ENCODE measurements at regions not wholly inside any gene's neighbourhood (a gene's known extent, or its start where the extent isn't known, plus 50 kb on each side); places are given as distances from the start of the nearest gene placed in this dataset.

DNA sequence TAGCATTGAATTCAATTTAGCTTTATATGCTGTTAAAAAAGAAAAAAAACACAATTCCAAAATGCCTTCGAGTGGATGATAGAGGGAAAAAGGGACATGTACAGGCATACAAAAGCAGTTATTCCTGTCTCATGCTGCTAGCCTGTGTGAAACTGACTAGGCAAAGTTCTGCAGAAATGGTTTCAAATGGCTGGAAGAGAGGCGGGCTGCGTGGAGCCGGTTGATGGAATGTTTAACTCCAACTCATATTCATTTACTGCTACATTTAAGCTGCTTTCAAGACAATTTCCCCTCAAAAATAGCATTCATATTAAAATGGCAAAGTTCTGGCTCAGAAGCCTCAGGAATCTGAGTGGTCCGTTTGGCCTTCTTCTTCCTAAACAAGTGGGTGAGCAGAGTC, 143.8 kb upstream of the PPARGC1A start:
- no peak for DNase-seq

DNA sequence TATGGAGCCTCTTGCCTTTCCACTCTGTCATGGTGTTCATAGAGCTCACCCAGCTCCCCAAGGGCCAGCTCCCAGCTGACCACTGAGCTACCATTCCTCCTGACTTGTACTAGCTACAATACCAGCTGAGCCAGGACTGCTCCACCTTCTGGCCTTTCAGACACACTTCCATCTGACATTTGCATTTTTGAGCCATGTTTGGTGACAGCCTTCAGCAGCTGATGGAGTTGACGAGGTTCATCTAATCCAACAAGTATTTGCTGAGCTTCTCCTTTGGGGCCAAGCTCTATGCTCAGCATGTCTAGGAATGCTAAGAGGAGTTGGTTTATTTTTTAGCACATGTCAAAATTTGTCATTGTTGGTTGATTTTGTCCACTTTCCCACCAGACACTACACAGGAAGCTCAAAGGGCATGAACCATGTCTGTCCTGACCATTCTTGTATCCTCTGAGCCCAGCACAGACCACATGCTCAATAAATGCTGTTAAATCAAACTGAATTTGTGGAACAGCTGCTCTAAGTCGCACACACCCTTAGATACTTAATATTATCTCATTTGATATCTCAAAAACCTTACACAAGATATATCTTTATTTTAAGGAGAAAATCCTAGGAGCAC, 142.6 kb upstream of the PPARGC1A start:
- DNase-seq: no peak

DNA sequence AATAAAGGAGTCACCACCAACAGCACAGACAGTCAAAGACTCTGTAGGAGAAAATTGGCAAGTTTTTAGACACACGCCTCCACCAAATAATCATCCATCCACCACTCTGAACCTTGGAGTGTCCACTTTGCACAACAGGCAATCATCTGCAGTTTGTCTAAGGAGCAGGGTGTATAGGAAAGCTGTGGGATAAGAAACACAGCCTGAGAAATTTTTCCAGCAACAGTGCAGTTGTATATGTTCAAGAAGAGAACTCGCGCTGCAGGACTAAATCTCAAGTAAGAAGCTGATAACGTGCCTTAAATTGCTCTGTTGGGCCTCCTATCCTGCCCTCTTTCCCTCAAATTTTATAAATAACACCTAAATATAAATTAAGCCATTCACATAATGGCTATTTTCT, 136.7 kb upstream of the PPARGC1A start:
- DNase-seq: no peak

DNA sequence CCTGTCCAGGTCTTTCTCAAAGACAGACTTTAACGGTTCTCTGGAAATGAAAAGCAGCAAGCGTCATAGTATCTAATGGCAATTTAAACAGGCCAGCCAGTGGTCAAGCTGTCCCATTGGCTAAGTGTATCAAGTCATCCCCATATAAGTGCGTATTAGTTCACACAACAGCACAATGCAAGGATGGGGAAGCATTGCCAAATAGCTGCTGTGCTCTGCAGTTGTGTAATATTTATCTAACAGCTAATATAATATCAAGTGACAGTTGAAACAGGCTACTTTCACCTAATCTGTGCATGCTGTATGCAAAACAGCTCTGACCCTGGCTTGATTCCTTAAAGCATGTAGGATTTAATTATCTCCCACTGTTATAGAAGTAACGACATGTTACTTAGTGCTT, 134.8 kb upstream of the PPARGC1A start:
- no peak for DNase-seq

DNA sequence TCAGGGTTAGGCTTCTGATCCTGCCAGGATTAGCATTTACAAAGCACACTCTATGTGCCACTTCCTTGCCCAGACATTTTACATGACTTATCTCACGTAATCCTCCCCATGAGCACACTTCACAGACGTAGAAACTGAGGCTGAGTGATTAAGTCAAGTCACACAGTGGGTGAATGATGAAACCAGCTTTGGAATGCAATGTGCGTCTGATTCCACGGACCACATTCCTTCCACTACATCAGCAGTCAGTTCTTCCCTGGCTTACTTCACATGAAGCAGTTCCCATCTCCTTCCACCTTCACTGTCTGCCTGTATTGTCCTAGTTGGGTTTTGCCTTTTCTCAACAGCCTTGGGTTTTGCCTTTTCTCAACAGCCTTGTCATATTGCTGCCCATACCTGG, 134.3 kb upstream of the PPARGC1A start:
- DNase-seq: no peak

DNA sequence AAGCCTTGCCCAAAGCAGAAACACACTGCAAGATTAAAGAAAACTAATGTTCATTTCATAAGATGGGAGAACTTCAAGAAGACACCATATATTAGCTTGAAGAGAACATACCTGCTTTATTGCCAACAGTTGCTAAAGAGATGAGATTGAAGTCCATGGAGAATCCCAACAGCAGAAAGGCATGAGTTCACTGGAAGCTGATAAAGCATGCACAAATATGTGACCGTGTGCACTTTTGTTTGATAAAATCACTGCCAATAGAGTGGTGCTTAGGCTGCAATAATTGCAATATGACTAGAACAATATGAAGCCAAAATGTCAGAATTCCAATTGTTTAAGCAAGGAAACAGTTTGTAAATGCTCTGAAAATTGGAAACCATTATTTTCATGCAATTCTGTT, 125.9 kb upstream of the PPARGC1A start:
- DNase-seq: no peak

DNA sequence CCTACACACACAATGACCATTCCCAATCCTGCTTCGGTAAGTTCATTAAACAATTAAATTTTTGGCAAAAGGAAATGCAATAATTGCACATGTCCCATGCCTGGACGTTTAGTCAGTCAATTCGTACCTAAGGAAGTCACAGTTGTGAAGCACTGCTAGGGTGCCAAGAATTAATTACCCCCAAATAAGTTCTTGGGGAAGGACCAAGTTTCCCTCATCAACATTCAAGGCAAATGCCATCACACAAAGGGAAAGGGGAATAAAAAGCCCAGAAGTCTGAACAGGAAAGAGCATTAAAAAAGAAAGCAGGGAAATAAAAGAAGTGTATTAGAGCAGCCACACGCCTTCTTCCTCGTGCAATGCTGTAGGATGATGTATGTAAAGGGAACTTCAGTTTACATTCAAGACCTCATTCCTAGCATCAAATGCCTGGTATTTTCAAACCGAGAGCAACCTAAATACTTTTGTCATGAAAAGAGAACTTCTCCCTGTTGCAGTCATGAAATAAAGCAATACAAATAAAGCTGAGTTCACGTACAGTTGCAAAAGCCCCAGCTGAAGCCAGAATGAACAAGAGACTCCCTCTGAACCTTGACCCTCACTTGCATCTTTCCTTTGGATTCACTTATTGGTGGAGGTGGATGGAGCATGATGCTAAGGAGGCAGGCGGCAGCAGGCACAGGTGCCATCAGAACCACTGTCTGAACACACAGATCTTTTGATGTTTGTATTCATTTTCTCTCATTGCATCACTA, 124.0 kb upstream of the PPARGC1A start:
- DNase-seq: no peak

DNA sequence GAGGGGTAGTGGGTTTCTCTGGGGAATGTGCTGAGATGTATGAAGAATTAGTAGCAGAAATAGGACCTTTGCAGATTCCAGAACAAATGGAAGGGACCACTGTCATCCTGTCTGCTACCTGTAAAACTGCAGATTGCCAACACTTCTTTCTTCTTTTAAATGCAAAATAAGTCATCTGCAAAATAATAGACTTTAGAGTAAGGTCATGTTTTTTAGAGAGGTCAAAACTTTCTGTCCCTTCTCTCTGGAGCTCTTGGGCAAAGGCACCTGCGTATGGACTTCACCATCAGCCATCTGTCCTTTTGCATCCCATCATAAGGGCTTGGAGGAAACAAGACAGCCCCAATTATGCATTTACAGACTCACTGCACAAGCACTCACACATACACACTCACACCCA, 121.1 kb upstream of the PPARGC1A start:
- no peak for DNase-seq

DNA sequence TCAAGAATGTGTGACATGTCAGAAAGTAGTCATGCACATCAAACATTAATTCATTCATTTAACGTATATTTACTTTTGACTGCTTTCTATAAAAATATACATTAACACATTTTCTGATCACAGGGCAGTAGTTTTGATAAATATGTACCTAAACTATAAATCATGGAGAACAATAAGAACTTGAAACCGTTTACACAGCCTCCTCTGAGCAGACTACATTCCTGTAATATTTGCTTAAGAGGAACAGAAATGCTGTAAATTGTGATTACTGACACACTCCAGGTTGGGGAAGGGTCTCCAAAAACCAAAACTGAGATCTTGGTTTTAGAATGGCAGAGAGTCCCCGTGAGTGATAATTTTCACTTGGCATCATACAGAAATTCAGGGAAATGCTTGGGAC, 120.7 kb upstream of the PPARGC1A start:
- DNase-seq: no peak

DNA sequence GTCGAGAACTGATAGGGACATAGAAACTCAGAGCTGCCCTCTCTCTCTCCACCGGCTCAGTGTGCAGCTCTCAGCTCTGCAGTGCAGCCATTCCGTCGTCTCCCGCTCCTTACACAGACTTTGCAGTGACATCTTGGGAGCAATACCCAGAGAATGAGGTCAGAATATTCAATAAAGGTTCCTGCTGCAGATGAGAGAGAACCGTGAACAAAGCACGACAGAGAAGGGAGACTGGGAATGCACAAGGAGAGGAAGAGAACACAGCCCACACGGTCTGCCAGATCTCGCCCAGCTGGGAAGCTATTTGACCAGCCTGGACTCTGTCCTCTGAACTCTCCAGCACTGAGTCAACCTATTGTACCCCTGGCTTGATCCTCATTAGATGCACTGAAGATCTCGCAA, 118.0 kb upstream of the PPARGC1A start:
- DNase-seq: no peak

DNA sequence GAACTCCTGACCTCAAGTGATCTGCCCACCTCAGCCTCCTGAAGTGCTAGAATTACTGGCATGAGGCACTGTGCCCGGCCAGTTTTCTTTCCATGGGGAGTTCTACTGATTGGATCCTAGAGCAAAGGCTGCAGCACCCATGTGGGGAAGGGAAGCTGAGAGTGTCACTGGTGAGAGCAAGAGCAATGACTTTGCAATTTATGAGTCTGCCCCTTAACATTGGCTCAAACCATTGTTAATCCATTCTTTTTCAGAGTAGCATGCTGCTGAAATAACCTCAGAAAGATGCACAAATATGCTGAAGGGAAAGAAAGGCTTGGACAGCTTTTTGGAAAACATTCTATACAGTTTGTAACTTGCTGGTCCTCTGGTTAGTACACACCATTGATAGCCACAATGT, 116.4 kb upstream of the PPARGC1A start:
- DNase-seq: no peak

DNA sequence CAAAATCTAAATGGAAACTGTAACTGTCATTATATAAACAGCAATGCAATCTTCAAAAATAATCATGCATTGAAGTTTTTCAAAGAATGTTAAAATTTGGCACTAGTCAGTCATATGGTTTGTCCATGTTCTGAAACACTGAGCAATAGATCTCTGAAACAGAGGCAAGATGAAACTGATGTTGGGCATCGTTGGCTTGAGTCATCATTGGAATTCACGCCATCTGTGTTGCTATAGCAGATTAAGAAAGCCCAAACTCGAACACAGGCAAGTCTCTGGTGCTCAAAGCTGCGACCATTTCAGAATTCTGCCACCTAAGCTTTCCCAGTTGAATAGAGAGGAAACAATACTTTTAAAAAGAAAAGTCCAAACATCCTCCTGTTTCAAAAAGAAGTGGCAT, 114.1 kb upstream of the PPARGC1A start:
- no peak for DNase-seq

DNA sequence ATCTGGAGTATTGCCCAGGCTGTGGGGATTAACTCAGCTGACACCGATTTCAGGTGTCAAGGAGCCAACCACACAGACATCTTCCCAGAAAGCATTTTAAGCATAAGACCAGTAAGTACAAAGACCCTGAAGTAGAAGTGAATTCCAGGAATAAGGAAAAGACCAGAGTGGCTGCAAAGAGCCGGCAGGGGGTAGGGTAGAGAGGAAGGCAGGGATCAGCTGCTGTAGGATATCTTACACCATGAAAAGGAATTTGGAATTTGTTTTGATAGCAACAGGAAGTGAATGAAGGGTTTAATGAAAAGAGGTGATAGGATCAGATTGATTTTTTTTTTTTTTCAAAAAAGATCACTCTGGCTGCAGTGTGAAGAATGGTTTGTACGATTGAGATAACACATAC, 113.6 kb upstream of the PPARGC1A start:
- no peak for DNase-seq

DNA sequence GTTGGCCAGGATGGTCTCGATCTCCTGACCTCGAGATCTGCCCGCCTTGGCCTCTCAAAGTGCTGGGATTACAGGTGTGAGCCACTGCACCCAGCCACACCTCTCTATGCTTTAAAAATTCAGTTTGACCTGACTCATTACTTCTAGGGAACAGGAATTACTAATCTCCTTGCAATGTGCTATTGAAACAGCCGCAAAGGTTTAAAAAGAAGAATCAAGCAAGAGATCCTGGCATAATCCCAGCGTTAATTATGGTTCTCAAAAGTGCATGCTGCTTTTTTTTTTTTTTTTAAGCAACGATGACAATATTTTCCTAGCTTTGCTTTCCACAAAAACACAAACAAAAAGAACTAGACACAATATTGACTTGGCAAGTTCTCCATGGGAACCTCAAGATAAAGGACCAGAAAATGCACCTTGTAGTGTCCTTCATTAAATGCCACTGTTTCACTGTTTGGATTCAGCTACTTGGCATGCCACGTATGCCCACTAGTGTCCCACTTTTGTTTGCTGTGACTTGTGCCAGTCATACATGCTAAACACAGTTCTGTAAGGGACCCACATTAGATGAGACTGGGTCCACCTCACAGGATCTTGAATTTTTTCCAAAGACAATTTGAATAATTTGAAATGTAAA, 112.6 kb upstream of the PPARGC1A start:
- DNase-seq: no peak

DNA sequence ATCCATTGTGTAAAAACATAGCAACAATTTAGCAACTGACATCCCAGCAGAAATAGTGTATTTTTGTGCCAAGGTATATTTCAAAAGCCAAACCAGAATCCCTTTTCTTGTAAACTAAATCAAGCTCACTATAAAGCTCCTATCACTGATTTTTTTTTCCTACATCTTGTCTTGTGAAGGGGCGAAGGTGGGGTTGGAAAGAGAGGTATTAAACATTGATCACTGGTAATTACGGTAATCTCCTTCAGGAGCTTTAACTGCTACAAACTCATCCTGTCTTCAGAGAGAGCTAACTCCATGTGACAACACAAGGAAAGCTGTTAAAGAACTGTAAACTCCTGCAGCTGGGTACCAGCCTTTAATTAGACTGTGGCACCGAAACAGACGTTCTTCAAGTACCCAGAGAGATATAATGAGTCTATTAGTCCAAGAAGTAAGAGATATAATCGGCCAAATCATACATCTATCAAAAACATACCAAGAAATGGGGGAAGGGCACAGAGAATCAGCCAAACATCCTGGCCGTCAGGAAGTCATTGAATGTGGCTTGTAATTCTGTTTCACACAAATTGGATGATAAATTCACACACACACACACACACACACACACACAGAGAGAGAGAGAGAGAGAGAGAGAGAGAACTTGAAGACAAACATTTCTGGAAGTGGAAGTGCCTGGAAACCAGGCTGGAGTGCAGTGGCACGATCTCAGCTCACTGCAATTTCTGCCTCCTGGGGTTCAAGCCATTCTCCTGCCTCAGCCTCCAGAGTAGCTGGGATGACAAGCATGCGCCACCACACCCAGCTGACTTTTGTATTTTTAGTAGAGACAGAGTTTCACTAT, 111.9 kb upstream of the PPARGC1A start:
- no peak for DNase-seq

DNA sequence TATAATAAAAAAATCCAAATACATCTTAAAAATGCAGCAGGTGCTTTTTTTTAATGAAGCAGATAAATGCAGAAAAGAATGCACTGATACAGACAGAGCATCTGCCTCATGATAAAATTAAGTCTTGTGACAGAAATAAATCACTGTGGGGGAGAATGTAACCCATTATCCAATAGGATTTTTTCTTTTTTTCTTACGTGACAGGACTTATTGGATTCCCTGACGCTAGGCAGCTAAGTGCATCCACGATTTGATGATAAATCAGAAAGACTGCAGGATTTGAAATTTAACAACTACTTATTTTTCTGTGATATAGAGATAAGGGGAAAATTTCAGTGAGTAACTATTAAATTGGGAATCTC, 110.6 kb upstream of the PPARGC1A start:
- no peak for DNase-seq

DNA sequence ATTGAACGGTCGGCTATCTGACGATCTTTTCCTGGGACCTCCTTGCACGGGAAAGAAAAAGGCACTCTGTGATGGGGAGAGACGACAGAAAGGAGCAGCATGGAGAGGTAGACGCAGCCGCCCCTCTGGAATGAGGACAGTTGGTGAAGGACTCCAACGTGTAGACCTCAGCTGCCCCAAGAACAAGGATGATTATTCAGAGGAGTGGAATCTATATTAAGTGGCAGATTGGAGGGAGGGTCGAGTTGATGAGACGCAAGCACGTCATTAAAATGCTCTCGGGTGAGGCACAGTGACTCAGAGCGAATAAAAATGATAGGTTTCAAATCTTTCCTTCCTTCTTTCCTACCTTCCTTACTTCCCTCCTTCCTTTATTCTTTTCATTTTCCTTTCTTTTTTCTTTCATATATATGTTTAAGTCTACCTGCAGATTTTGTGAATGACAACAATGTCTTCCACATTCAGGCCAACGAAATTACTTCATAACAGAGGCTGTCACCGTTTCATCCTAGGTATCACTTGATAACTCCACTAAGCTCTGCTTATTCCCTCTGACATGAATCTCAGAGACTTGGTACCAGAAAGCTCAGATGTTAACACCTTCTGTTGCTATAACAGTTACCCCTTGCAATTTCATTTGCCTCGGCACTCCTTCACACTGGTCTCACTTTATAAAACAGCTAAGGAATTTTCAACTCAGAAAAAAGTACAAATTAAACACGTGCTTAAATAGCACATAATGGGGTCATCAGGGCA, 110.0 kb upstream of the PPARGC1A start:
- DNase-seq: no peak

DNA sequence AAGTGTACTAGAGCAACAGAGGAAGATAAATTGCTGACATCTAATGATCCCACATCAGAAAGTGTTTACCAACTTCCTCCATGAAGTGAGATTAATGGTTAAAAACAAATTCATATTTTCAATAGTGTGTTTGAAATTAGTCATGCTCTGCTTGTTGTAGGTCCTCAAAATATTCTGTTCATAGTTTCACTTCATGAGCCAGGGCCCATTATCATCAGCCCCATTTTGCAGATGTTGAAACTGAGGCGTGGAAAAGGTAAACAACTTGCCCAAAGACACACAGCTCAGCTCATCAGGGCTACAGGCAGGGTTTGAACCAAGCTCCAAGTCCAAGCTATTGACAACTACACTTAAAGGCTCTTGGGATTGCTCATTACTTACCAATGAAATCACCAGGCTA, 103.5 kb upstream of the PPARGC1A start:
- no peak for DNase-seq

DNA sequence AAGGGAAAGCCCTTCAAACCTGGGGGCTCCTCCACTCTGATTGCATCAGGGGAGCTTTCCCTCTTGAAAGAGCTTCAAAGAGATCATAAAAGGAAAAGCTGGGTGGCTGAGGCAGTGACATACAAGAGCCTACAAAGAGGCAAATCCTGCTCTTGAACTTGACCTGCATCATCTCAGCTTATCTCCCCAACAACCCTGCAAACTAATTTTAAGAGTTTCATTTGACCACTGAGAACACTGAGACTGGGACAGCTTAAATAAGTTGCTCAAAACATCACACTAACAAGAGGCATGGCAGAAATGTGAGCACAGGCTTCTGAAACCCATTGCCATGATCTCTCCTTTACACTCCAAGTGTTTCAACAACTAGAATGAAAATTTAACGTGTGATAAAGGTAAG, 101.6 kb upstream of the PPARGC1A start:
- DNase-seq: no peak

DNA sequence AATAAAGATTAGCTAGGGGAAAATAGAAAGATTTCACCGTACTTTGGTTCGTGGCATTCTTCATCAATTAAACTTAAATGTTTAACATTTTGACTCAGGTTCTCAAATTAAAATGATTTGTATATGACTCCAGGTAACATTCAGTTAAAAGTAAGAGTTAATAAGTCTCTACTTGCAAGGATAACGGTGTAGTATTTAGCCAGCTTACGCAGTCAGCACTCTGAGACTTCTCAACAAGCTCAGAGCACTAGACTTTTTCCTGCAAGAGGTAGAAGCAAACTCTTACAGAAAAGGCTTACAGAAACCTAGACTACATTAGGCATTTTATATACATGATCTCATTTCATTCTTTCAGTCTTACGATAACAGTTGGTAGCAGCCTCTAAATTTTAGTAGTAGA, 96.4 kb upstream of the PPARGC1A start:
- no peak for DNase-seq

DNA sequence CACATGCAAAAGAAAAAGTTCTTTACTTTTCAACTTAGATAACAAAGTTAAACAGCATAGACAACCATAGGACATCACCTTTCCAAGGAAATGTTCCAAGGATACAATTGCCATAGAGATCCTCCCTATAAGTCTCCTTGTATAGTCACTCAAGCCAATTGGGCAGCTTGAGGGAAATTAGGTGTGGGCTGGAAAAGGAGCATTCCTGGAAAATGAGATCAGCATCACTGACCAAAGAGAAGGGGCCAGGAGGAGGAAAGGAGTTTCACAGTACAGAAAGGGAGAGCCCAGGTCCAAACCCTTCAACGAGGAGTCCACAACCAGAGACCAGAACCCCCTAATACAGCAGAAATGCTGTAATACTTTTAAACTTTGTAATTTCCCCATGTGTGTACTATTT, 91.5 kb upstream of the PPARGC1A start:
- no peak for DNase-seq

DNA sequence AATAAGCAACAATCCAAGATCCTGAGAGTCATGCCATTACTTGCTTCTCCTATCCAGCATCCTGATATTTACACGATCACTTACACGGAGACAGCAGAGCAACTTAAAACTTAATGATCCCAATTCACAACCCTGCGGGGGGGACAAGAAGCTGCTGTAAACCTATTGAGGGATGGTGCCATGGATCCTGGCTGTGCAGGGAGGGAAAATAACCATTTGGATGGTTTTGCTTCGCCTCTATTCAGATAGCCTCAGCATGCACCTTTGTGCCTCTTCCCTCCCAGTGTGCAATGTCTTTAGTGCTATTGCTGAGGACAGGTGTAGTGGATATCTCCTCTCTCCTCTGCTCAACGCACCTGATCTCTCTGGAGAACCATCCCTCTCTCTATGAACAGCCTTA, 89.7 kb upstream of the PPARGC1A start:
- DNase-seq: no peak

DNA sequence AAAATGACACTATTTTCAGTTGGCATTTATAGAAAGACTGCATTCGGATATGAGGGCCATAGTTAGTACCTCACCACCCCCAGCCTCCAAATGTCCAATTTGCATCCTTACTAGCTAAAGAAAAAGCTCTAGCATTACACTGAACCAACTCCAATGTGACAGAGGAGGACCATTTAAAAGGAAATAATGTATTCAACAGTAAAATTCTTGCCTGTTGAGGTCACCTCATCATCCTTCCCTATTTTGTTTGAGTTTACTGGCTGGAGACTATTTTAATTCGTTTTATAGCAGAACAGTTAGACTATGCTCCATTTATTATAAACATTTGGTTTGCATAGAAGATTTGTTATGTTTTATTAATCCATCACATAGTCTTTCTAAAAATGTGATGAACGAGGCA, 88.2 kb upstream of the PPARGC1A start:
- DNase-seq: no peak
